Femur (tissue), 1 donor: ENCODE measurements at regions not wholly inside any gene's neighbourhood (a gene's known extent, or its start where the extent isn't known, plus 50 kb on each side); places are given as distances from the start of the nearest gene placed in this dataset.

Experiments used
- DNase-seq: peaks from one replicate; pipeline ENCODE4 v3.0.0-alpha.2; 2017

DNA sequence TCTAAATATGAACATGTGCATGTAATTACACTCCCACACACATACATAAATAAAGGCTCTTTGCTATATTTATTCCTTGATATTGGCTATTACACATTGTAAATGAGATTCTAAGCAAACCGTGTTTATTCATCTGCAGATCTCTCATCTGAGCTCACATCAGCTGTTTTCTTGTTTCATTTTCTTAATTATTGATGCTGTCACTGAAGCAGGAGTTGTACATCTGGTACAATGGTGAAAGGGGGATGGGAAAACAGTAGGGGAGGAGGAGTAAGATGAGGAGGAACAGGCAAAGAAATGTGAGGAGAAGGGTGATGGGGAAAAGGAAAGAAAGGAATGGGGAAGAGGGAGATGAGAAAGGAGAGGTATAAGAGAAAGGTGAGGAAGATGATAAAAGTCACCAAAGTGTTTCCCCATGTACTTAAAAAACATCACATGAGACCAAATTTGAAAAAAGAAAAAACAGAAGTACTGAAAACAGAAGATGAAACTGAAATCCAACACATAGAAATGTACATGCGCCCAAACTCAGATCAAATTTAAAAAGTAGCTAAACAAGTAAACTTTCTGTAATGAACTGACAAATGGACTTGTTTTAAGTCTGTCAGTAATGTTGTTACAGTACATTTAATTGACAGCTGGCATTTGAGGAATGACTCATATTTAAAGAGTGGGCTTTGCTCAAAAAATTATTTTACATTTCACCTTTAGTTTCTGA is 472.2 kb downstream of the ARL4A start:
- DNase-seq, result no peak

- DNase-seq, result no peak
Measured at GRCh38 chr7:13161125-13161524, 473.7 kb downstream of the ARL4A start.

DNA sequence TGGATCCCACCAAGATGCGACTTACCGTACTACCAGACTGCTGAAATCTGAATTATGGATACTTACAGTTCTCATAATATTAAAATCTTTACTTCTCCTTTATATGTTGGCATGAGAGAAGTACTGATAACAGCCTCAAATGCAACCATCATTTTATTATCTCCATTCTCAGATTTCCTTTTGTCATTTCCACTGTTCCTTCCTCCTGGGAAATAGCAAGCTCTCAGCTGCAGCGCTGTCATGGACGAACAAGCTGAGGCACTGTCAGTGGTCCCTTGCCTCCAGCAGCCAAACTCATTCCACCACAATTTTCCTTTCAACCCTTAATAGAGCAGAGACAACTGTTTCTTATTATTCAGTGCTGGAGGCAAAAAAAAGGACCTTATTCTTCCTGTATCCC is 478.4 kb downstream of the ARL4A start:
- DNase-seq, result no peak

GRCh38 chr7:13166801-13167200 is 479.4 kb downstream of the ARL4A start:
- DNase-seq, result no peak

DNA sequence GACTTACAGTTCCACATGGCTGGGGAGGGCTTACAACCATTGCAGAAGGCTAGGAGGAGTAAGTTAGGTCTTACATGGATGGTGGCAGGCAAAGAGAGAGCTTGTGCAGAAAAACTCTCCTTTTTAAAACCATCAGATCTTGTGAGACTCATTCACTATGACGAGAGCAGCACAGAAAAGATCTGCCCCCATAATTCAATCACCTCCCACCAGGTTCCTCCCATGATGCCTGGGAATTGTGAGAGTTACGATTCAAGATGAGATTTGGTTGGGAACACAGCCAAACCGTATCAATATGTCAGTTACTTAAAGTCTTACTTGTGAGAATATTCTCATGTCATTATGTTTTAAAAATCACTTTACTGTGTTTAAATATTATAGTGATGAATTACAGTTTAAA is 481.9 kb downstream of the ARL4A start:
- DNase-seq, result no peak

- DNase-seq, result no peak
Measured at GRCh38 chr7:13174991-13175390, 487.6 kb downstream of the ARL4A start.

- DNase-seq, result no peak
Measured at GRCh38 chr7:13179011-13179582, 491.7 kb downstream of the ARL4A start.

DNA sequence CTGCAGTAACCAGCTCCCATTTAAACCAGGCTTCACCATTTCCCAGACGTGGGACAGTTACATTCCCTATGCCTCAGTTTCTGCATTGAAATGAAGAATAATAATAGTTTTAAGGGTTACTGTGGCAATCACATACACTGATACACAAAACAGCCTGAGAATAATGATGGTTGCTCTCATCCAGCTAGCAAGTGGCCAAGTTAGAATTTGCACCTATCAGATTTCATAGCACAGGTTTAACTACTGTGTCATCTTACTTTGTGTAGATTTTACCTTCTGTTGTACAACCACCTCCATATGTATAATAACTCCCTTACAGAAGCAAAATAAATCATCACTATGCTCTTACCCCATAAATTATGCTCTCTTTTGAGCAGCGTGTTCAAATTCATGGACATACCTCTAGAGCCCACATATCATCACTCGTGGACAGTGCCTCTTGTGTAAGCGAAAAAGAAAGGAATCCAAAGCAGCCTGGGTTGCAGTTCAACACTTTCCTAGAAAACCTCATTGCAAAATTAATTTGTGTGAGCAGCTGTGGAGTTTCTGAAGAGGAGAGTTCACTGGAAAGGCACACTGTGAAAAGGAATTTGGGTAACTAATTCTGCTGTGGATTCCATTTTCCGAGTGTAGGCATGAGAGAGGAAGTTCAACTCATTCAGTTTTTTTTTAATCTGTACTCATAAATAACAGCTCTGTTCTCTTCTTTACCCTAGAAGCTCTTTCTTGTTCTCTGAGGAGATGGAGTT is 492.5 kb downstream of the ARL4A start:
- no peak for DNase-seq

GRCh38 chr7:13181216-13181615 is 493.8 kb downstream of the ARL4A start:
- peak; percentile 29 for DNase-seq

DNA sequence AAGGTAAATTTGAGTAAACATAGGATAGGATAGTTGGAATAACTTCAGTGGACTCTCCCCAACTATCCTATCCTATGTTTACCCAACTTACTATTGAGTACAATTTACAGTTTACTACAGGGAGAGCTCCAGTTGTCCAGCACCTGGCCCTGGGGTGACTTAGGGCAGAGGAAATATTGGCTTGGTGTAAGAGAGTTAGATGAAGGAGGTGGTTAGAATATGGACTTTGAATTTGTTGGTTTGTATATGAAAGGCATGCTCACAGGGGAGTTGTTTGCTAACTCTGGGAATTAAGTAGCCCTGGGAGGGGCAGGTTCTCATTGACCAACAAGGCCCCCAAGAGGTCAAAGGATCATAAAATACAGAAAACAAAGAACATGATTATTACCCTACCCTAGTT is 497.7 kb downstream of the ARL4A start:
- no peak for DNase-seq

- no peak for DNase-seq
Measured at GRCh38 chr7:13188236-13188805, 500.9 kb downstream of the ARL4A start.

DNA sequence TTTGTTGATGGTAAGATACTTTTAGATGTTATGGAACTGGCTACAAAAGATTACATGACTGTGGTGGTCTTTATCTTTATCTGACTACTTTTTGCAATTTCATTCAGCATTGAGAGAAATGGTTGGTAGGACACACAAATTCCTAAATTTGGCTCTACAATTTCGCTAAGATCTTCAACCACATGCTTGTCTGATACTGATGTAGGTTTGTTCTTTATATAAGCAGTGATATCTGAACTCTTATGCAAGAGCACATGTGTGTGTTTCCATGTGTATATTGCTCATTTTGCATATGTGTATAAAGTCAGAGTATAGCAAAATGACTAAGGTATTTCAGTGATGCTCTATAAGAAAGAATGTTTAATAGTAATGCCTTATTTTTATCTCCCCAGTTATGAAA is 501.5 kb downstream of the ARL4A start:
- no peak for DNase-seq

DNA sequence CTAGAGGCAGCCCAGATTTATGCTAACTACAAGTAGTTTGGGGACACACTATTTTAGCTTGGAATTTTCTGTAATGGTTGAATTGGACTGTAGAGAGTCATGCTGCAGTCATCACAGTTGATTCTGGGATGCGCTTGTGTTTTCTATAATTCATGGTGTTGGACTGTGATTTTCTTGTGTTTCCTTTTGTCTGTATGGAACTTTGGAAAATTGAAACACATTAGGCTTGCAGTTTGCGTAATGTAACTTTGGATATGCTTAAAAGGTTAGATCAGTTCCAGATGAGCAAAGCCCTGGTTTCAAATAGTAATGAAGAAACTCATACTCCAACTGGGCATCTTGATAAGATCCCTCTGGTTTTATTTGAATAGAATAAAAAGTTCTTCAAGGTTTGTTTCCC is 502.2 kb downstream of the ARL4A start:
- DNase-seq, result no peak

DNA sequence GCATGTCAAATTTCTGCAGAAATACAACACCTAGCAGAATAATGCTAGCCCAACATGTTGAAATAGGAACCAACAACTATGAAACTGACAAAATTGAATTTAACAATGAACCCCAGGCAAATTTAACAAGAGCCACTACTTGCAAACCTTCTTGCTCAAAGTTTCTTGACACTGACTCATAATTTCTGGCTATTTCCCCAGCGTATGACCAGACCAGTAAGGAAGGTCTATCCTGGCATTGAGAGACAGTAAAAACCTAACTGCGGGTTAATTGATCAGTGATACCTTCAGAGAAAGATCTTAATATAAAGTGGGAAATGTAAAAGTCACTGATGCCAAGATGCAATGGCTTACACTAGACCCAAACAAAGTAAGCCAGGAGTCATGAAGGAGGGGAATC is 510.1 kb downstream of the ARL4A start:
- no peak for DNase-seq

GRCh38 chr7:13198036-13198435 is 510.6 kb downstream of the ARL4A start:
- DNase-seq, result no peak

GRCh38 chr7:13198727-13199126 is 511.3 kb downstream of the ARL4A start:
- no peak for DNase-seq

- DNase-seq, result no peak
Measured at GRCh38 chr7:13201628-13202027, 514.2 kb downstream of the ARL4A start.

GRCh38 chr7:13217768-13218167 is 530.3 kb downstream of the ARL4A start:
- no peak for DNase-seq

DNA sequence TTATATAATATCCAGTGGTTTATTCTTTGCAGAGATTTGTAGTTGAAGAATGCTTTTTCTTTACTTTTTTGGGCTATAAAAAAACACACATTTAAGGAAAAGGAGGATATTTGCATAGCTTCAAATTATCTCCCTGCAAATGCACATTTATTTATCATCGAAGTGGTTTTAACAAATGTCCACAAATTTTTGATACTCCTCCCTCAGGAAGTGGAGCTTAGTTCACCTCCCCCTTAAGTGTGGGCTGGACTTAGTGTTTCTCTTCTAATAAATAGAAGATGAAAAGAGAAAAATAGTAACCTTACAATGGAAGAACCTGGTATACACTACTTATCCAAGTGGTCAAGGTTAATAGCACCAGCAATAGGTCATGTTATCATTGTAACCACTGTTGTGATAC is 537.6 kb downstream of the ARL4A start:
- no peak for DNase-seq

DNA sequence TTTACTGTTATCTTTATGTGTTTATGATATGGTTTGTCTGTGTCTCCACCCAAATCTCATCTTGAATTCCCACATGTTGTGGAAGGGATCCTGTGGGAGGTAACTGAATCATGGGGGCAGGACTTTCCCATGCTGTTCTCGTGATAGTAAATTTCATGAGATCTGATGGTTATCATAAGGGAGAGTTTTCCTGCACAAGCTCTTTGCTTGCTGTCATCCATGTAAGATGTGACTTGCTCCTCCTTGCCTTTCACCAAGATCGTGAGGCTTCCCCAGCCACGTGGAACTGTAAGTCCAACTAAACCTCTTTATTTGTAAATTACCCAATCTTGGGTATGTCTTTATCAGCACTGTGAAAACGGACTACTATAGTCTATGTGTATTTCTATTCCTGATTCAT is 539.0 kb downstream of the ARL4A start:
- no peak for DNase-seq

- DNase-seq, result no peak
Measured at GRCh38 chr7:13231216-13231615, 543.8 kb downstream of the ARL4A start.

- no peak for DNase-seq
Measured at GRCh38 chr7:13235436-13235835, 548.0 kb downstream of the ARL4A start.

GRCh38 chr7:13236026-13236425 is 548.6 kb downstream of the ARL4A start:
- DNase-seq, result no peak

DNA sequence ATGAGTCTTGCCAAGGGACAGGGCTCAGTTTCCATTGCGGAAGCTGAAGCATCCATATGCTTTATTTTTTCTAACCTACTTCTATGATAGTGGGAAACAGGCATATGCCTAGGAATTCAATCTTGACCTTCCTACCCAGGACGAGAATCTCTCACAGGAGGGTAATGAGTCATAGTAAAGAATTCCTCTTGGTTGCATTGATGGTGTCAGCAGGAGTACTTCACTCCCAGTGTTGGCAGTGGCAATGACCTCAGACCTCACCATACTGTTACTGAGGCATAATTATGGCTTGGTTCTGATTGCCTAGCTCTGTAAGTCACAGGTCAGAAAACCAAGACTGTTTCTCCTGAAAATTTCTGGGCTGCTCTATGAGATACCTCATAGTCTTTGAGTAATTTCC is 552.9 kb downstream of the ARL4A start:
- no peak for DNase-seq
